ENCODE measurements at regions not wholly inside any gene's neighbourhood (a gene's known extent, or its start where the extent isn't known, plus 50 kb on each side); places are given as distances from the start of the nearest gene placed in this dataset.

- Histone ChIP-seq H3K4me1 (no peaks in the 10 kb centered on the region), H3K9me3 (peaks cover 0 to 6% (median 0%) of the 10 kb centered on the region in 8 donors), H3K36me3 (no peaks in the 10 kb centered on the region), H3K27ac (no peak overlapping the region), H3K4me3 (no peak overlapping the region), H3K27me3 (replicated peaks in 1 of 7) (no peaks in the 10 kb centered on the region)
- no peak for DNase-seq
- intact Hi-C loops (cut with DNase I; ENCODE audit: low total_unique reads), result no loop called here
- WGBS, 5 donors, result 78 to 96% (median 87%) methylated on average over 2 of the region's 2 CpGs
- TF ChIP-seq CTCF (IDR thresholded peaks at IDR 0.05 in 8 of 11, conservative IDR thresholded peaks at IDR 0.05 in 3 of 11) (no peak), POLR2AphosphoS5 (IDR thresholded peaks at IDR 0.05) (no peak), POLR2A (IDR thresholded peaks at IDR 0.05) (no peak)
Observed at GRCh38 chr2:41355794-41356193, 692.0 kb upstream of the PKDCC start.

- Histone ChIP-seq H3K9me3 (peaks cover 0 to 33% (median 19%) of the 10 kb centered on the region in 8 donors), H3K27me3 (replicated peaks in 1 of 7) (no peaks in the 10 kb centered on the region), H3K4me3 (no peak overlapping the region), H3K27ac (no peak overlapping the region), H3K4me1 (no peaks in the 10 kb centered on the region), H3K36me3 (no peaks in the 10 kb centered on the region)
- no peak for DNase-seq
- intact Hi-C loops (cut with DNase I; ENCODE audit: low total_unique reads), result no loop called here
- no peak for TF ChIP-seq POLR2A (IDR thresholded peaks at IDR 0.05)
- TF ChIP-seq CTCF (IDR thresholded peaks at IDR 0.05 in 8 of 11, conservative IDR thresholded peaks at IDR 0.05 in 3 of 11), result no peak
- no peak for TF ChIP-seq POLR2AphosphoS5 (IDR thresholded peaks at IDR 0.05)
- WGBS, 5 donors, result 77 to 95% (median 88%) methylated on average over 2 of the region's 2 CpGs
Observed at GRCh38 chr2:41364842-41365241, 683.0 kb upstream of the PKDCC start.

GRCh38 chr2:41375901-41376300 is 671.9 kb upstream of the PKDCC start:
- DNase-seq, result no peak

GRCh38 chr2:41377837-41378236 is 670.0 kb upstream of the PKDCC start:
- 83 to 92% (median 87%) methylated on average over 4 of the region's 4 CpGs for WGBS, 5 donors
- H3K27ac ChIP-seq, result no peak overlapping the region
- intact Hi-C loops (cut with DNase I; ENCODE audit: low total_unique reads), result no loop called here
- no peaks in the 10 kb centered on the region for H3K4me1 ChIP-seq
- no peak overlapping the region for H3K4me3 ChIP-seq
- H3K36me3 ChIP-seq, result no peaks in the 10 kb centered on the region
- no peaks in the 10 kb centered on the region for H3K9me3 ChIP-seq
- TF ChIP-seq POLR2A (IDR thresholded peaks at IDR 0.05) (no peak), POLR2AphosphoS5 (IDR thresholded peaks at IDR 0.05) (no peak), CTCF (IDR thresholded peaks at IDR 0.05 in 8 of 11, conservative IDR thresholded peaks at IDR 0.05 in 3 of 11) (no peak)
- DNase-seq, result no peak
- H3K27me3 ChIP-seq (replicated peaks in 1 of 7), result no peaks in the 10 kb centered on the region

More at GRCh38 chr2:41375901-41376300, 671.9 kb upstream of the PKDCC start:
- Histone ChIP-seq H3K4me1 (no peaks in the 10 kb centered on the region), H3K9me3 (peaks cover 0 to 19% (median 7%) of the 10 kb centered on the region in 8 donors), H3K4me3 (no peak overlapping the region), H3K27me3 (replicated peaks in 1 of 7) (no peaks in the 10 kb centered on the region), H3K27ac (no peak overlapping the region), H3K36me3 (no peaks in the 10 kb centered on the region)
- intact Hi-C loops (cut with DNase I; ENCODE audit: low total_unique reads), result no loop called here
- TF ChIP-seq POLR2AphosphoS5 (IDR thresholded peaks at IDR 0.05), result no peak
- no peak for TF ChIP-seq POLR2A (IDR thresholded peaks at IDR 0.05)
- no peak for TF ChIP-seq CTCF (IDR thresholded peaks at IDR 0.05 in 8 of 11, conservative IDR thresholded peaks at IDR 0.05 in 3 of 11)
